ENCODE measurements at regions not wholly inside any gene's neighbourhood (a gene's known extent, or its start where the extent isn't known, plus 50 kb on each side); places are given as distances from the start of the nearest gene placed in this dataset.
"Not testable (repeated sequence)": the region's sequence is repeated elsewhere in the genome, so short reads cannot be mapped to it uniquely, and the experiment has no call there.

DNA sequence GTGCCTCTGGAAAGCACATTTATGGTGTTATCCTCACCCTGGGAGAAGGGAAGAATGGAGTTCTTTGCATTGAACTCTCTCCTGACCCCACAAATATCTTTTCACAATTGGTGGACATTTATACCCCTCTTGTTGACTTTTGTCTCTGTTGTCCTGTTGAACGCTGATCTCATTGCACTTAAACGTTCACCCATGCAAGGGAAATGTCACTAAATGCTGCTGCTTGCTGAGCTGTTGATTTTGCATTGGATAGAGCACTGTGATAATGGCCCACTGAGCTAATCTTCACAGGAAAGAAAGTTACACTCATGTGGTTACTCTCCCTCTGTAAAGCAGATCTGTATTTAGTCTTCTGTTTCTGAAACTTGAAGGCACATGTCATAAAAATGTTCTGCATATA is 133.4 kb downstream of the FZD1 start:
- Histone ChIP-seq H3K9me2 (ENCODE audit: insufficient read depth) (no peaks in the 10 kb centered on the region), H3K36me3 (ENCODE audit: low read depth) (no peaks in the 10 kb centered on the region), H3F3A (ENCODE audit: insufficient read depth) (no peaks in the 10 kb centered on the region), H3K27me3 (replicated peaks; ENCODE audit: insufficient read depth) (no peaks in the 10 kb centered on the region), H3K4me2 (ENCODE audit: unreplicated experiment) (no peak overlapping the region), H4K20me1 (ENCODE audit: insufficient read depth) (no peaks in the 10 kb centered on the region), H3K79me2 (ENCODE audit: insufficient read depth) (no peaks in the 10 kb centered on the region), H2AFZ (no peak overlapping the region), H3K9ac (no peak overlapping the region), H3K4me3 (no peak overlapping the region), H3K27ac (no peak overlapping the region), H3K9me3 (ENCODE audit: low read depth) (no peaks in the 10 kb centered on the region), H3K4me1 (ENCODE audit: insufficient read depth) (no peaks in the 10 kb centered on the region)
- in situ Hi-C loops (cut with MboI) = no loop called here
- no peak for TF ChIP-seq EZH2 (IDR thresholded peaks at IDR 0.05; ENCODE audit: insufficient read depth, poor library complexity, severe bottlenecking)
- TF ChIP-seq EZH2phosphoT487 (IDR thresholded peaks at IDR 0.05; ENCODE audit: insufficient read depth, low read depth) = no peak
- WGBS, 2 experiments (ENCODE audit: low coverage in 1 of 2, low lambda C conversion rate in 2 of 2, missing lambda C conversion rate in 2 of 2) = 2% methylated on average over 2 of the region's 2 CpGs
- DNase-seq = no peak

GRCh38 chr7:91398341-91398740 is 134.1 kb downstream of the FZD1 start:
- H3K27ac ChIP-seq = no peak overlapping the region
- DNase-seq = no peak
- no peaks in the 10 kb centered on the region for H3K79me2 ChIP-seq (ENCODE audit: insufficient read depth)
- no peaks in the 10 kb centered on the region for H3K27me3 ChIP-seq (replicated peaks; ENCODE audit: insufficient read depth)
- H3K36me3 ChIP-seq (ENCODE audit: low read depth) = no peaks in the 10 kb centered on the region
- H3K9me3 ChIP-seq (ENCODE audit: low read depth) = no peaks in the 10 kb centered on the region
- no peaks in the 10 kb centered on the region for H3K4me1 ChIP-seq (ENCODE audit: insufficient read depth)
- H3K4me2 ChIP-seq (ENCODE audit: unreplicated experiment) = no peak overlapping the region
- no peaks in the 10 kb centered on the region for H3K9me2 ChIP-seq (ENCODE audit: insufficient read depth)
- H4K20me1 ChIP-seq (ENCODE audit: insufficient read depth) = no peaks in the 10 kb centered on the region
- in situ Hi-C loops (cut with MboI) = no loop called here
- TF ChIP-seq EZH2 (IDR thresholded peaks at IDR 0.05; ENCODE audit: insufficient read depth, poor library complexity, severe bottlenecking) = no peak
- no peak for TF ChIP-seq EZH2phosphoT487 (IDR thresholded peaks at IDR 0.05; ENCODE audit: insufficient read depth, low read depth)
- WGBS, 2 experiments (ENCODE audit: low coverage in 1 of 2, low lambda C conversion rate in 2 of 2, missing lambda C conversion rate in 2 of 2) = 15 to 29% methylated on average over 2 of the region's 2 CpGs
- no peaks in the 10 kb centered on the region for H3F3A ChIP-seq (ENCODE audit: insufficient read depth)
- H2AFZ ChIP-seq = no peak overlapping the region
- no peak overlapping the region for H3K4me3 ChIP-seq
- no peak overlapping the region for H3K9ac ChIP-seq

DNA sequence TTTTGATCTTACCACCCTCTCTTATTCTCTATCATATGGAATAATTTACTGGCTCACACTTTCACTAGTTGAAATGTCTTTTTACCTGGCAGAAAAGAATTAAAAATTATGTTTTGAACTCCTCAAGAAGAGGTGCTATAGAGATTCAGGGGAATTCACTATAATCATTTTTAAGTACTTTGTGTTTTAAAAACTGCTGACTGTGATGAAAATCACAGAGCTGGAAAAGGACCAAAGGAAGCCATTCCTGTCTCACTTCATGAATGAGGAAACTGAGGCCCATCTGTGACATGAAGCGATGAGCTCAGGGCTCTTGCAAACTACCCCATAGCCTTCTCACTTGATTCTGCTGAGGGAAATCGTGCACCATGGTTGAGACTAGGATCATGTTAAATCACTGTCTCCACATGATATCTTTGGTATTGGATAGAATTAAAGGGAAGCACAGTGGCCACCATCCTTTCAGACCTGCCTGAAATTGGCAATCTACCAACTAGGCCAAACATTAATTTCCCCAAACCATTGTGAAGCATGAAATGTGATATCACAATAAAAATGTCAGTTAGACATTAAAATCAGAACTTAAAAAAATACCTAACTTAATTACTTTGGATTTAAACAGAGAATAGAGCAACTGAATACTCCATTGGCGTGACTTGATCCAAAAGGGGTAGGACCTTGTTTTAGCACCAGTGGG is 141.0 kb downstream of the FZD1 start:
- Histone ChIP-seq H3K9ac (no peak overlapping the region), H3K27me3 (replicated peaks; ENCODE audit: insufficient read depth) (peaks cover 5% of the 10 kb centered on the region; the same call in 1 of the 2 replicates), H3K4me1 (ENCODE audit: insufficient read depth) (no peaks in the 10 kb centered on the region), H3K4me3 (no peak overlapping the region), H2AFZ (no peak overlapping the region), H3K27ac (no peak overlapping the region), H3K36me3 (ENCODE audit: low read depth) (no peaks in the 10 kb centered on the region), H3K4me2 (ENCODE audit: unreplicated experiment) (no peak overlapping the region), H3K9me2 (ENCODE audit: insufficient read depth) (no peaks in the 10 kb centered on the region), H3F3A (ENCODE audit: insufficient read depth) (no peaks in the 10 kb centered on the region), H3K9me3 (ENCODE audit: low read depth) (no peaks in the 10 kb centered on the region), H4K20me1 (ENCODE audit: insufficient read depth) (no peaks in the 10 kb centered on the region), H3K79me2 (ENCODE audit: insufficient read depth) (no peaks in the 10 kb centered on the region)
- WGBS, 2 experiments (ENCODE audit: low coverage in 1 of 2, low lambda C conversion rate in 2 of 2, missing lambda C conversion rate in 2 of 2) = 41 to 47% methylated on average over 3 of the region's 3 CpGs
- no peak for TF ChIP-seq EZH2 (IDR thresholded peaks at IDR 0.05; ENCODE audit: insufficient read depth, poor library complexity, severe bottlenecking)
- no peak for TF ChIP-seq EZH2phosphoT487 (IDR thresholded peaks at IDR 0.05; ENCODE audit: insufficient read depth, low read depth)
- no peak for DNase-seq
- in situ Hi-C loops (cut with MboI) = no loop called here

DNA sequence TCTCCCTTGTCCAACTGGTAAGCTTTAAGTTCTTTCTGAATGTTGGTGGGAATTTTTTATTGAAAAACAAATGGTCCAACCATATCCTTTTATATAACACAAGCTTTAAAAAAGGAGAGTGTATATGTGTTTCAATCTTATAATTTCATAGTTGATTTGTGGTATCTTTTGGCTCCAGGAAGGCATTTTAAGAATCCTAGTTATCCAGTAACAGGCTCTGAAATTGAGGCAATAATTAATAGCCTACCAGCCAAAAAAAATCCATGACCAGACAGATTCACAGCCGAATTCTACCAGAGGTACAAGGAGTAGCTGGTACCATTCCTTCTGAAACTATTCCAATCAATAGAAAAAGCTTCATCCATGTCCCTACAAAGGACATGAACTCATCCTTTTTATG is 141.6 kb downstream of the FZD1 start:
- H3K79me2 ChIP-seq (ENCODE audit: insufficient read depth); H3K9me3 ChIP-seq (ENCODE audit: low read depth); H3K27ac ChIP-seq; H3F3A ChIP-seq (ENCODE audit: insufficient read depth); H3K9ac ChIP-seq; H4K20me1 ChIP-seq (ENCODE audit: insufficient read depth); H3K4me3 ChIP-seq; H3K9me2 ChIP-seq (ENCODE audit: insufficient read depth); in situ Hi-C loops (cut with MboI); H3K36me3 ChIP-seq (ENCODE audit: low read depth); H3K4me2 ChIP-seq (ENCODE audit: unreplicated experiment); H3K4me1 ChIP-seq (ENCODE audit: insufficient read depth); H3K27me3 ChIP-seq (replicated peaks; ENCODE audit: insufficient read depth); DNase-seq; H2AFZ ChIP-seq: not testable (repeated sequence)
- 15 to 21% methylated on average over 1 of the region's 1 CpG for WGBS, 2 experiments (ENCODE audit: low coverage in 1 of 2, low lambda C conversion rate in 2 of 2, missing lambda C conversion rate in 2 of 2)

GRCh38 chr7:91407942-91408341 is 143.7 kb downstream of the FZD1 start:
- no peaks in the 10 kb centered on the region for H3K9me3 ChIP-seq (ENCODE audit: low read depth)
- TF ChIP-seq EZH2 (IDR thresholded peaks at IDR 0.05; ENCODE audit: insufficient read depth, poor library complexity, severe bottlenecking) (no peak), EZH2phosphoT487 (IDR thresholded peaks at IDR 0.05; ENCODE audit: insufficient read depth, low read depth) (no peak)
- no peak overlapping the region for H3K4me3 ChIP-seq
- H3K27me3 ChIP-seq (replicated peaks; ENCODE audit: insufficient read depth) = peaks cover 5% of the 10 kb centered on the region; the same call in 1 of the 2 replicates
- no peaks in the 10 kb centered on the region for H3K36me3 ChIP-seq (ENCODE audit: low read depth)
- in situ Hi-C loops (cut with MboI) = no loop called here
- H3K9me2 ChIP-seq (ENCODE audit: insufficient read depth) = no peaks in the 10 kb centered on the region
- H3K4me1 ChIP-seq (ENCODE audit: insufficient read depth) = no peaks in the 10 kb centered on the region
- H3K9ac ChIP-seq = no peak overlapping the region
- DNase-seq = no peak
- H2AFZ ChIP-seq = no peak overlapping the region
- H4K20me1 ChIP-seq (ENCODE audit: insufficient read depth) = no peaks in the 10 kb centered on the region
- 0% methylated on average over 1 of the region's 1 CpG for whole genome bisulfite sequencing, 2 experiments (ENCODE audit: low coverage in 1 of 2, low lambda C conversion rate in 2 of 2, missing lambda C conversion rate in 2 of 2)
- no peaks in the 10 kb centered on the region for H3F3A ChIP-seq (ENCODE audit: insufficient read depth)
- H3K79me2 ChIP-seq (ENCODE audit: insufficient read depth) = no peaks in the 10 kb centered on the region
- no peak overlapping the region for H3K4me2 ChIP-seq (ENCODE audit: unreplicated experiment)
- no peak overlapping the region for H3K27ac ChIP-seq

Data from GM23248 (cell line).